ENCODE measurements at regions not wholly inside any gene's neighbourhood (a gene's known extent, or its start where the extent isn't known, plus 50 kb on each side); places are given as distances from the start of the nearest gene placed in this dataset.

DNA sequence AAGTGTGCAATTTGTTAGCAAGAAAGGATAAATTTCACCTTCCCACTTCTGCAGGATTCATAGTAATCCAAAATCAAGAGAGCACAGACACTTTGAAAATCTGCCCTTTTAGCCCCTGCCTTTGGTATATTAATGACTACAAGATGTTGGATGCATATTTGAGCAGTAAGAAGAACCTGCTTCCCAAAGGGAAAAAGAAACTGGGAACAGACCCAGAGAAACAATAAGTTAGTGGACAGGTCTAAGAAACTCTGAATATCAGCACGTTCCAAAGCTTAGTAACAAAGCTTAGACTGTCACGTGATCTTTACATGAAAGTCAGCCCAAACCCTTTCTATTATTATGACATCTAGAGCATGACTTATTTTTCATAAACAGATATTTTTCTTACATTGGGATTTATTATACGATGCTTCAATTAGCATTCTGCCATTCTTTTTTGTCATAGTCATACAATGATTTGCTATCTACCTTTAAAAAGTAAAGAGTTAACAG is 390.9 kb upstream of the ADGRL2 start:
- Histone ChIP-seq H3K4me2 (replicated peaks; ENCODE audit: extremely low read depth, low read length, poor library complexity, severe bottlenecking) (no peak overlapping the region), H3K4me3 (replicated peaks in 1 of 3; ENCODE audit: low read depth in 2 of 3, low read length in 3 of 3) (no peak overlapping the region), H3K9me3 (replicated peaks in 1 of 2; ENCODE audit: control insufficient read depth in 1 of 2, insufficient read depth in 1 of 2, low read length in 2 of 2) (no peaks in the 10 kb centered on the region), H4K20me1 (ENCODE audit: insufficient read depth, low read length) (no peaks in the 10 kb centered on the region), H3K27me3 (ENCODE audit: control insufficient read depth in 2 of 2, insufficient read depth in 2 of 2, low read length in 2 of 2) (no peaks in the 10 kb centered on the region), H3K9ac (ENCODE audit: insufficient read depth, low read length, poor library complexity, severe bottlenecking) (no peak overlapping the region), H3K36me3 (replicated peaks in 1 of 2; ENCODE audit: control insufficient read depth in 1 of 2, insufficient read depth in 2 of 2, low read length in 2 of 2) (no peaks in the 10 kb centered on the region), H3K4me1 (ENCODE audit: control insufficient read depth in 1 of 2, insufficient read depth in 2 of 2, low read length in 2 of 2) (peaks cover 0 to 4% of the 10 kb centered on the region in 2 donors), H3K79me2 (ENCODE audit: insufficient read depth, low read length) (no peaks in the 10 kb centered on the region), H2AFZ (ENCODE audit: insufficient read depth, low read depth, low read length, poor library complexity, severe bottlenecking) (no peak overlapping the region), H3K27ac (ENCODE audit: low read depth in 1 of 2, low read length in 2 of 2) (no peak overlapping the region)
- no CpG with 5 or more reads among the region's 3 CpGs for WGBS (ENCODE audit: insufficient coverage)
- Mint-ChIP-seq H3K27ac (no peak overlapping the region), H3K27me3 (ENCODE audit: low read depth in 3 of 3) (no peaks in the 10 kb centered on the region), H3K4me3 (no peak overlapping the region), H3K4me1 (peaks cover 25% of the 10 kb centered on the region), H3K9me3 (peaks cover 0 to 4% (median 0%) of the 10 kb centered on the region in 7 donors), H3K36me3 (no peaks in the 10 kb centered on the region)
- DNase-seq, result no peak
- intact Hi-C loops (cut with micrococcal nuclease), result no loop called here
- TF ChIP-seq, protein P1, sequence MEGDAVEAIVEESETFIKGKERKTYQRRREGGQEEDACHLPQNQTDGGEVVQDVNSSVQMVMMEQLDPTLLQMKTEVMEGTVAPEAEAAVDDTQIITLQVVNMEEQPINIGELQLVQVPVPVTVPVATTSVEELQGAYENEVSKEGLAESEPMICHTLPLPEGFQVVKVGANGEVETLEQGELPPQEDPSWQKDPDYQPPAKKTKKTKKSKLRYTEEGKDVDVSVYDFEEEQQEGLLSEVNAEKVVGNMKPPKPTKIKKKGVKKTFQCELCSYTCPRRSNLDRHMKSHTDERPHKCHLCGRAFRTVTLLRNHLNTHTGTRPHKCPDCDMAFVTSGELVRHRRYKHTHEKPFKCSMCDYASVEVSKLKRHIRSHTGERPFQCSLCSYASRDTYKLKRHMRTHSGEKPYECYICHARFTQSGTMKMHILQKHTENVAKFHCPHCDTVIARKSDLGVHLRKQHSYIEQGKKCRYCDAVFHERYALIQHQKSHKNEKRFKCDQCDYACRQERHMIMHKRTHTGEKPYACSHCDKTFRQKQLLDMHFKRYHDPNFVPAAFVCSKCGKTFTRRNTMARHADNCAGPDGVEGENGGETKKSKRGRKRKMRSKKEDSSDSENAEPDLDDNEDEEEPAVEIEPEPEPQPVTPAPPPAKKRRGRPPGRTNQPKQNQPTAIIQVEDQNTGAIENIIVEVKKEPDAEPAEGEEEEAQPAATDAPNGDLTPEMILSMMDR (IDR thresholded peaks at IDR 0.05), result no peak

DNA sequence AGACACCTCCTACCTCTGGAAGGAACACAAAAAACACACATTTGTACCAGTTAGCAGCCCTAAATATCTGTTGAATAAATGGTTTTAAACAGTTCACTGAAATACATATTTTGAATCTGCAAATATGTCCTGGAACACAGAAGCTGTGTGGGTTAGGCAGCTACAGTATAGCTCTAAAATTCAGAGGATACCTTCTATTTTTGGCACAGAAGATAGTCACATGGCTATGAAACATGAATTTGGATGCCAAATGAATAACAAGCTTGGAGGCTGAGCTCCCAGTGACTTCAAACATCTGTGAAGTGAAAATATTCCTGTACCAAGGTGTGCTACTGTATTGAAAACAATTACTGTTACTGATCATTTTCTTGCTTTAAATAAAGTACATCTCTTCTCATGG is 391.5 kb upstream of the ADGRL2 start:
- no peak overlapping the region for H3K4me2 ChIP-seq (replicated peaks; ENCODE audit: extremely low read depth, low read length, poor library complexity, severe bottlenecking)
- peaks cover 22% of the 10 kb centered on the region for H3K4me1 Mint-ChIP-seq

More for the DNA sequence above, 391.5 kb upstream of the ADGRL2 start:
- no peaks in the 10 kb centered on the region for H3K36me3 Mint-ChIP-seq
- H3K4me3 Mint-ChIP-seq, result no peak overlapping the region
- Histone ChIP-seq H3K27ac (ENCODE audit: low read depth in 1 of 2, low read length in 2 of 2) (no peak overlapping the region), H3K27me3 (ENCODE audit: control insufficient read depth in 2 of 2, insufficient read depth in 2 of 2, low read length in 2 of 2) (no peaks in the 10 kb centered on the region), H3K4me3 (replicated peaks in 1 of 3; ENCODE audit: low read depth in 2 of 3, low read length in 3 of 3) (no peak overlapping the region), H3K4me1 (ENCODE audit: control insufficient read depth in 1 of 2, insufficient read depth in 2 of 2, low read length in 2 of 2) (peaks cover 0 to 4% of the 10 kb centered on the region in 2 donors), H3K9ac (ENCODE audit: insufficient read depth, low read length, poor library complexity, severe bottlenecking) (no peak overlapping the region), H3K79me2 (ENCODE audit: insufficient read depth, low read length) (no peaks in the 10 kb centered on the region), H3K36me3 (replicated peaks in 1 of 2; ENCODE audit: control insufficient read depth in 1 of 2, insufficient read depth in 2 of 2, low read length in 2 of 2) (no peaks in the 10 kb centered on the region), H4K20me1 (ENCODE audit: insufficient read depth, low read length) (no peaks in the 10 kb centered on the region), H2AFZ (ENCODE audit: insufficient read depth, low read depth, low read length, poor library complexity, severe bottlenecking) (no peak overlapping the region), H3K9me3 (replicated peaks in 1 of 2; ENCODE audit: control insufficient read depth in 1 of 2, insufficient read depth in 1 of 2, low read length in 2 of 2) (no peaks in the 10 kb centered on the region)
- peaks cover 0 to 3% (median 0%) of the 10 kb centered on the region in 7 donors for H3K9me3 Mint-ChIP-seq
- no peaks in the 10 kb centered on the region for H3K27me3 Mint-ChIP-seq (ENCODE audit: low read depth in 3 of 3)
- TF ChIP-seq, protein P1 (IDR thresholded peaks at IDR 0.05), result no peak
- H3K27ac Mint-ChIP-seq, result no peak overlapping the region
- no peak for DNase-seq
- intact Hi-C loops (cut with micrococcal nuclease), result no loop called here
